AG08395 (cell line): ENCODE measurements at regions not wholly inside any gene's neighbourhood (a gene's known extent, or its start where the extent isn't known, plus 50 kb on each side); places are given as distances from the start of the nearest gene placed in this dataset.

Experiments
- DNase-seq: peaks from one replicate; pipeline ENCODE4 v3.0.0; 2012; ENCODE audit warnings: mixed read lengths, low spot score

DNA sequence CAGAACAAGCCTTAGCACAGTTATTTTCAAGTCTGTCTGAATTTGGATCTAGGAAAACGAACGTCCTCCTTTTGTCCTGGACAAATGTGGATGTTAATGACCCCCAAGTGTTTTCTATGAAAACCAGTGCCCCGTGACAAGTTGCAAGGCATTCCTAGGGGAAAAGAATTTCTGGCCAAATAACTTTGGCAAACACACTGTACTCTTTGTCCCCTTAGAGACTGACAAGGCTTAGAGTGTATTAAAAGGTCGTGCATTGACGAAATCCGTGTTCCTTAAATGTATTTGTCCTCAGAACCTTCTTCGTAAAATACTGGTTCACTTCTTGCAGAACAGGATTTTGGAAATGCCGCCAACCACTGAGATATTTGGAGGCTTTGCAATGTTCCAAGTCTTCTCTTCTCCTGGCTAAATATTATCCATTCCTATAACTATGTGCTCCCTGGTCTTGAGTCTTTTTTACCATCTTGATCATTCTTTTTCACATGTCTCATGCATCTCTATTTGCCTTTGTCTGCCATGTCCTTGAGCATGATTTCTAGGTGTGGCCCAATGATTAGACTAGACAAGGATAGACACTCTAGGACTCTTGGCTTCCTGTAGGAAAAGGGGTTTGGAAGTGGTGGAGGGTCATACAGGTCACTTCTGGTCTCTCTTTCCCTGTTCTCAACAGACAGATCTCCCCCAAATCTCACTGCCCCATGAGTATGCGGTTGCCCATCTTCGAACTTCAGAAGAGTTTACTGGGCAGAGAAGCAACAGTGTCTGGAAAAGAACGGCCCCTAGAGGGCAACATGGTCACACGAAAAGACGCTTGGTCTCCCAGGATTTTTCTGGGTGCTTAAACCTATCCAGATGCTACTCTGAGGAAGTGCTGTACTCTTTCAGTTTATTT is 117.5 kb downstream of the EDEM1 start:
- DNase-seq = peak; percentile 51

DNA sequence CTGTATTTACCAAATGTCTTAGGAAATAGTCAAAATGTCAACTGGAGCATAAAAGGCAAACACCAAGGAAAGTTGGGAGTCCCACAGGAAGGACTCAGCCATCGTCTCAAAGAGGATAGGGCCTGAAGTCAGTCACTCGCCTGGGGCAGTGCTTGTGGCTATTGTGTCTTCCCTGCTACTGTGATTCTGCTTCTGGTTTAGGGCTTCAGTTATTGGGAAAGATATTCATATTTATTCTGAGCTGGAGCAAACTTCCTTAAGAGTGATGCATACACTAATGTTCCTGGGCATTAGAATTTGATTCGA is 118.1 kb downstream of the EDEM1 start:
- no peak for DNase-seq

DNA sequence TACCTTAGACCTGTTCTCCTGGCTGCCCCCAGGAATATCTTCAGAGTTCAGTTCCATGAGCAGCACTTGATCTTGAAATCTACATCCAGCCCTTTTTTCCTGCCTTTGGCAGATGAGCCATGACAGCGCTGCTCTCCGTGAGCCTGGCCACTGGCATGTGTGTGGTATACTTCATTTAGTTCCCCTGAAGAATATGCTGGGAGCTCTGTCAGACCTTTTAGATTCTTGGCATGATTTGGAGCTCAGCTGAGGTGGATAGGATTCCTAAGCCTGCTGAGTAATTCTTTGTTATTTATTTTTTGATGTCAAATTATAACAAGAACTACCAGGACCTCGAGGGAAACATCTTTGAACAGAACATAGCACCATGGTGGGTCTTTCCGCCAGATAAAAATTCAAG is 121.7 kb downstream of the EDEM1 start:
- DNase-seq = no peak

DNA sequence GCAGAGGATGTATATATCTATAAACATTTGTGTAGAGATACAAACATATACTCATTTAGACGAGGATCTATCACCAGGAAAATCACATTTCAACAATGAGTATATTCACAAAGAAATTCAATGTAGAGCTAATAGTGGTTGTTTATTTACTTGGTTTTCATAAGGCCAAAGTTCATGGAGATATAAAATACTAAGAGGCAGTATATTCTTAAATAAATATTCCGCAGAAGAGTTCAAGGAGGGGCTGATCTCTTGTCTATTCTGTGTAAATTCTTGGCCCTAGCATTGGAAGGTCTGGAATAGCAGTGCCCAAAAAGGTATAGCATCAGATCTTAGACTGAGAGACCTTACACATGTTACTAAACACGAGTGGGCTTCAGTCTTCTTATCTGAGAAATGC is 122.1 kb downstream of the EDEM1 start:
- DNase-seq = no peak

DNA sequence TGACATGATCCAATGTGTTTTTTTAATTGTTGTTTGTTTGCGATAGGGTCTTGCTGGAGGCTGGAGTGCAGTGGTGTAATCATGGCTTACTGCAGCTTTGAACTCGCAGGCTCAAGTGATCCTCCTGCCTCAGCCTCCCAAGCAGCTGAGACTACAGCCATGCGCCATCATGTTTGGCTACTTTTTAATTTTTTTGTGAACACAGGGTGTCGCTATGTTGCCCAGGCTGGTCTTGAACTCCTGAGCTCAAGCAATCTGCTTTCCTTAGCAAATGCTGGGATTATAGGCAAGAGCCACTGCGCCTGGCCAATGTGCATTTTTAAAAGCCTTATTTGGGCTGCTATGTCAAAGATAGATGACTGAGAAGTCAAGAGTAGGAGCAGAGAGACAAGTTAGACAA is 123.0 kb downstream of the EDEM1 start:
- no peak for DNase-seq

DNA sequence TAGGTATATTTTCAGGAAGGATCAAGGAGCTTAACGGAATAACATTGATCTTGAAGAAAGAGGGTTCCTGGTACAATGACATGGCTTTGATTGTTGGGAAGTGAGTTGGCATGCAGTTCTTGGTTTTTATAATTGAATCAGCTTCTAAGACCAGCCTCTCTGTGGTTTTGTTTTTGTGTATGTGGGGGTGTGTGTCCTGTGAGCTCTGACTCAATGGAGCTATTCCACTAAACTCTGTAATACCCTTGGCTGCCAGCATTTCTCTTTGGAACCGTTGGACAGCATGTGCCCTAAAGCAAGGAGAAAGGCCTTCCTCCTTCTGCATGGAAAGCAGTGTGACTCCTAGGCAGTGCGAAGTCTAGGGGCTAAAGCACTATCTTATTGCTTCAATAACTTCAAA is 124.8 kb downstream of the EDEM1 start:
- no peak for DNase-seq

DNA sequence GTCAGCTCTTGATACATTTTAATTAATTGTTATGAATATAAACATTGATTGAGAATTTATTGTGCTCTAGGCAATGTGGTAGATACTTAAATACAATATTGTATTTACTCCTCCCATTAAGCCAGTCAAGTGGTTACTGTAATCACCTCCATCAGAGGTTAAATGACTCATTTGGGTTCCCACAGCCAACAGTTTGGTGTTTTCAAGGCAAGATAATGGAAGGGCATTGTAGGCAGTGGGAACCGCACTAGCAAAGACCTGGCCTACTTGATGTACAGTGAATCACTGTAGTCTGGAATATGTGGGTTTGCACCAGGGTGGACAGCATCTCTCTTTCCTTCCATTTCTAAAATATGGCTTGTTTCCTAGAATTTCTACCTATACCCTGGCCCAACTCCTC is 127.4 kb downstream of the EDEM1 start:
- no peak for DNase-seq

DNA sequence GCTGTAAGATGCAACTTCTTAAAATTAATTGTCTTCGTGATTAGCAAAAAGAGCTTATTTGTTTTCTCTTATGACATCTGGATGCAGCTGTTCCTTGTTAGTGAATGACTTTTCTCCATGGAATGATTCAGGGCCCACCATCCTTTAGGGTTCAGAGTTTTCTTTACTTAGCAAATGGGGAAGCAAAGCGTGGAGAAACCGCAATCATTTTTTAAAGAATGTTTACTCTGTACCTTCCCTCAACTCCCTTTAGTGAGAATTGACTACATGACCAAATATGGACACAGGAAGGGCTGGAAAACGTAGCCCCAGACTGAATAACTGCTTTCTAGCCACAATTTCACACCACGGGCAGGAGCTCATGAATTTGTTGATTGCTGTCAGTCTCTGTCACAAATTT is 130.1 kb downstream of the EDEM1 start:
- DNase-seq = no peak

DNA sequence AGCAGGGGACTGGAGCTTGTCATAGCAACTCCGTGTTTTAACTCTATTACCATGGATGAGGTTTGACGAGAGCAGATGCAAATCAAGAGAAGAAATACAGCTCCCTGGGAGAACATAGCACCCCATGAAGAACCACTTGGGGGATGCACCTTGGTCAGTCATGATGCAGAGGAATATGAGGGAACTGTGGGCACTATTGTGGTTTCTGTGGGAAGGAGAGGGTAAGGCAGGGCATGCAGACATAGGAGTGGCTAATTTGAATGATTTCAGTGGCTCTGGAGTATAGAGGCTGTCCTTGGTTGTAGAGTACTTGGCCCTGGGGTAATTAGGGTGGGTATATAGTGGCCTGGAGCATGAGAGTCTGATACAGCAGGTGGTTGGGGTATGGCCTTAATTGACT is 131.9 kb downstream of the EDEM1 start:
- no peak for DNase-seq

DNA sequence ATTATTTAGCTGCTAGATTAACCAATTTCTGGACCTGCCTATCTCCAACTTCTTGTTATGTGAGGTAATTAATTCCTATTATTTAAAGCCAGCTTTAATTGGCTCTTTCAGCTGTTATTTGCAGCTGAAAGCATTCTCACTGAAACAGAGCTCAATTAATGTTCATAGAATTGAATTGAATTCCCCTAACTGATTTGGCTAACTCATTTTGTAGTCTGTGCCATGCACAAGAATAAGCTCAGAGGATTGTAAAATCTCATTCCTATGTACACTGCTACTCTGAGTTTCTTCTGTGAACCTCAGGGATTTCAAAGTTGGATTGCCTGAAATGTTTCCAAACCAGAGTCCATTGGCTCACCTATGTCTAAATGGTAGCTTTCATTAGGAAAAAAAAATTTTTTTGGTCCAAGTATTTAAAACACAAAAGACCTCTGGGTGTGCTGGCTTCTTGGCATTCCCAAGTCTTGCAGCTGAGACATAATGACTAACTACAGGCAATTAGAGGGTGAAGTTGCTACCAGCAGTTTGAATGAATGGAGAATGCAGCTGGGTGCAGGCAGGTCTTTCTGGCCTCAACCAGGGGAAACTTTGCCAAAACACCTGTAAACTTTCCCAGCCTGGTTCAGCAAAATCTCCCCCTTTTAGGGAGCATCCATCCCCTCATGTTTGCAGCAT is 134.3 kb downstream of the EDEM1 start:
- DNase-seq = no peak

DNA sequence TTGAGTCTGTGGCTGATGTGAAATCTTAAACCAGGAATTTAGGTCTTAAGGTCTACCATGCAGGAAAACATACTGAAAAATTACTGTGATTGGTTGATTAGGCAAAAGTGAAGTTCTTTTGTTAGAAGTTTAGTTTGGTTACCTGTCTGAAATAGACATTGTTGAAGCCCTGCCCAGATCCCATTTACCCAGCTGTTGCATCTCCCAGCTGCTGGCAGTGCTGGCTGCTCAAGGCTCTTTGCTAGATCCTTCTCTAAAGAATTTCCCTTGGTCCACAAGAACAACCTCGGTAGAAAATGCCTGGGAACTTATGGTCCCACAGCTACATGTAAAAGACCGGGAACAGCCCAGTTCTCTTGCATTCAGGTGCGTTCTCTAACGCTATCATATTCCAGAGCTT is 137.3 kb downstream of the EDEM1 start:
- no peak for DNase-seq

DNA sequence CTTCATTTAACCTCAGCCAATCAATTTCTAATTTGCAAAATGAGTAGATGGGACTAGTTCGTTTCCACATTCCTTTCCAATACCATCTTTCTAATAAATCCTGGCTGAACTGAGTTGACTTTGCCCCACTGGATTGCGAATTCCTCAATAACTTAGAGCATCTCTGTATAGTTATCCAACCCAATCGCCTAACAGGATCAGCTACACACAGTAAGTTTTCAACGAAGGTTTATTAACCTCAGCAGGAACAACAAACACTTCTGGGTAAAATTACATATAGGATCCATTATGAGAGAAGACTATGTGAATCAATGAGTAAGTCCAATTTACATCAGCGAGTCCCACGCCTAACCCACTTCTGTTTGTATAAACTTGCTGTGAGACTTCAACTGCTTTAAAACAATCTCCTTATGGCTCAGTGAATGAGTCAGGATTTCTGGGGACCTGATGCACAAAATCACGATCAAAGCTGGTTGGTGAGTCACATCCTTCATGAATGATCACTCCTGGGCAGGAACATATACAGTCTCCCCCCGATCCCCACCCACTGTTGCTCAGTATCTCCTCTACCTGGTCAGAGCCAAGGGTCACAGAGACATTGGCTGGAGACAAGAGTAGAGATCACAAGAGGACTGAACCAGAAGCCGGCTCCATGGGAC is 142.8 kb downstream of the EDEM1 start:
- no peak for DNase-seq

DNA sequence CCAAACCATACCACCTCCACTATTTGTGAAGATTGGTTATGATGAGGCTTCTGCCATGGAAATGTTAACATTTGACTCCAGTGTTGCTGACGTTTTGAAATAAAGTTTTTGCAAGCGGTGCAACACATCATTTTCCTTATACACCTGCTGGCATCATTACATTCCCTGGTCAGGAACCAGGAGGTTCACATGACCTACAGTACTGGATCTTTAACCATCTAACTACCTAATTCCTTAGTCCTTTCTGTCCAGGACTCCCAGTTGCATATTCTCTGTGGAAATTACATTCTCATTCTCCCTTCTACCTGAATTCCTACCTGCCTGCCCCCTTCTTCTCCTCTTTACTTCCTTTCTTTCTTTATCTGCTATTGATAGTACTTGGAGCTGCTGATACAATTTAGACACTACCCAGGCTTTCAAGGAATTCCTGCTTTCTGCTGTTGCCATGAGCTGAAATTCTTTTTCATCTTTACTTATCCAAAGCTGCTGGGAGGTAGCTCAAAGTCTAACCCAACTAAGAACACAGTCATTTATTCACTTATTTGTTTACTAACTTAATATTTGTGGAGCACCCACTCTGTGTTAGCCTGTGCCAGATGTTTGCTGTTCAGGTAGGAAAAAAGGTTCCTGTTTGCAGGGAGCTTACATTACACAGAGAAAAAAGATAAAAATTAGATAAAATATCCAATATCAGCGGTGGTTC is 144.2 kb downstream of the EDEM1 start:
- no peak for DNase-seq

DNA sequence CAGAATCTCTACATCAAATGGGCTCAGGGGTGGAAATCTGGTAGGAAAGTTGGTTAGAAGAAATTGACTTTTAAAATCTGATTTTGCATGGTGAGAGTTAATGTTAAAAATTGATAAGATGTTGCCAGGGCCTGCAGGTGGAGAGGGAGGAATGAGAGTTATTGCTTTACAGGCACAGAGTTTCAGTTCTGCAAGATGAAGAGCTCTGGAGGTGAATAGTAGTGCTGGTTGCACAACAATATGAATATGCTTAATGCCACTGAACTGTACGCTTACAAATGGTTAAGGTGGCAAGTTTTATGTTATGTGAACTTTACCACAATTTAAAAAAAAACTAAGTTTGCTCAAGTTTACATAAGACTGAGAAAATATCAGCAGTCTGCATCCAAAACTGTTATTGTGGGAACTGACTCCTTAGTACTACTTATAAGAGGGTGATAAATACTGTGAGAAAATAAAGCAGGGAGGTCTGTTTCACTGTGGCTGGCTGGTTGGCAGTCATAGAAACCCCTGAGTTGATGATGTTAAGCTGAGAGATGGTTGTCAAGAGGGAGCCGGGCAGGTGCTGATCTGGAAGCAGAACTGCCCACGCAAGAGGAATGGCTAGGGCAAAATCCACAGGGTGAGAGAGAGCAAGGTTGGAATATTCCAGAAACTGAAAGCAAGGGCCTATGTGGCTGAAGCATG is 144.9 kb downstream of the EDEM1 start:
- no peak for DNase-seq

DNA sequence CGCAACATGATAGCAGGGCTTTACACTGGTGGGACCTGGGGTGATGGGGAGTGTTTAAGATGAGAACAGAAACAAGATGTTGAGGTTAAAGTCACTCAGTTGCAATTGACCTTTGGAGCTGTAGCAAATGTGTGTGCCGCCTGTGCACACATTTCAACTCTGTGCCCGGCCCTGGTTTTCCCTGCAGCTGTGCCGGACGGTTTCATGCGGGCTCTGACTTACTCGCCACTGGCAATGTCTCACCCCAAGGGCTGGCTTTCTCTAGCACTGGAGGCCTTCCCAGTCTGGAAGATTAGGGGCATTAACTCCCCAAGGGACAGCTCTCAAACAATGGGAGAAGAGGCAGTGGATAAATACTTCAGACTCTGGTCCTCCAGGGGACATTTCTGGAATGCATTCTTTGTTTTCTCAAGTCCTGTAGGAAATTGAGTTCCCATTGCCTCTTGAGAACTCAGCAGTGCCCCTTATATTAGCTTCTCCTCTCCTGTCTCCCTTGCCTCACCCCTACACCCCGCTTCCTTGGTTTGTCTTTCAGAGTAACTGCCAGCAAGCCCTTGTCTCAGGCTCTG is 152.5 kb downstream of the EDEM1 start:
- DNase-seq = no peak

DNA sequence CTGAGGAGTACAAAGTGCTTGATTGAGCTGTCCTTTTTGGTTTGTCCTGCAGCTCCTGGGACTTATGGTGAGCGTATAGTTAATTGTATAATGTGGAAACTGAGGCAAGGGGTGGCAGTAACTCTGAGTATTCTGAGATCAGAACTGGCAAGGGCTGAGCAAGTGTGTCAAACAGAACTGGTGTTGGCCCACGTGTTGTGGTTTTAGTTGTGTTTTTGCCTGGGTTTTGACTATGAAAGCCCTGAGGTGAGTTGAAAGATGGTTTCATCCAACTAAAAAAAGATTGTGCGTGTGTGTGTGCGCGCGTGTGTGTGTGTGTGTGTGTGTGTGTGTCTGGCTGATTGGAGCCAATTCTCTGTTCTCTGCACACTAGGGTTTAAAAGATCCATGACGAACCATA is 154.1 kb downstream of the EDEM1 start:
- no peak for DNase-seq

DNA sequence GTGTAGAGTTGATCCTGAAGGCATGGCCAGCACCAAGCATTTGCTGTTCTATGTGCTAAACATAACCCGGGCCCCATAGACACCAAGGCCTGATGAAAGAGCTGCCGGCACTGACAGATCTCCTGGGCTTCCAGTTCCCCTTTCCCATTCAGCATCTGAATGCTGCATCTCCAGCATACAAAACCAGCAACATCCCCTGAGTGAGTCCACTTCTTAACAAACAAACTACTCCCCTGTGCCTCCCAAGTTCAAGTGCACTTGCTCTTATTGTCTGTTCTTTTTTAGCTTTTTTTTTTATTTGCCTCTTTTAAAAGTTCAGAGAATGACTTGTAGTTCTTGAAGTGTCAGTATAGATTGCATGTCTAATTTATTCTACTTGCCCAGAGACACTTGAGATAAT is 156.0 kb downstream of the EDEM1 start:
- no peak for DNase-seq

DNA sequence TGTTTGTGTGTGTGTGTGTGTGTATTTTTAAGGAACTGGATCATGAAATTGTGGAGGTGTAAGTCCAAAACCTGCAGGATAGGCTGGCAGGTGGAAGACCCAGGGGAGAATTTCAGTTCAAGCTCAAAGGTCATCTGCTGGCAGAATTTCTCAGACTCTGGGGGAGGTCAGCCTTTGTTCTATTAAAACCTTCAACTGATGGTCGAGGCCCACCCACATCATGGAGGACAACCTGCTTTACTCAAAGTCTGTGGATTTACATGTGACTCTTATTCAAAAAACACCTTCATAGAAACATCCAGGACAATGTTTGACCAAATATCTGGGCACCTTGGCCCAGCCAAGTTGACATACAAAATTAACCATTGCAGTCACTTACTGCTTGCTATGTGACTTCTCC is 157.2 kb downstream of the EDEM1 start:
- no peak for DNase-seq

DNA sequence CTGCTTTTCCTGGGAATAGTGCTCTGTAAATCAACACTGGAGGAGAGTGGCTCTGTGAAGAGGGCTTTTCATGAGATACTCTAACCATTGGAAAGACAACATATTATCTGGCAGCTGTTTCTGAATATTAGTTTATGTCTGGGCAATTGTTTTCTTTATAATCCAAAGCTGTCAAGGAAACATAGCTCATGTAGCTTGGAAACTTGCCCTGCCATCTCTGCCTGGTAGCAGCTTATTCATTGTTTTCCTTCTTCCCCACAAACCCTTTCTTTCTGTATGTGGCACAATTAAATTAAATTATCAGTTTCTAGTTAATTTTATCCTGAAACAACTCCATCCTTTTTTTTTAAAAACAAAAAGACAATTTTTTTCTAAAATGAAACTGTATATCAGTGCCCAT is 160.0 kb downstream of the EDEM1 start:
- no peak for DNase-seq

DNA sequence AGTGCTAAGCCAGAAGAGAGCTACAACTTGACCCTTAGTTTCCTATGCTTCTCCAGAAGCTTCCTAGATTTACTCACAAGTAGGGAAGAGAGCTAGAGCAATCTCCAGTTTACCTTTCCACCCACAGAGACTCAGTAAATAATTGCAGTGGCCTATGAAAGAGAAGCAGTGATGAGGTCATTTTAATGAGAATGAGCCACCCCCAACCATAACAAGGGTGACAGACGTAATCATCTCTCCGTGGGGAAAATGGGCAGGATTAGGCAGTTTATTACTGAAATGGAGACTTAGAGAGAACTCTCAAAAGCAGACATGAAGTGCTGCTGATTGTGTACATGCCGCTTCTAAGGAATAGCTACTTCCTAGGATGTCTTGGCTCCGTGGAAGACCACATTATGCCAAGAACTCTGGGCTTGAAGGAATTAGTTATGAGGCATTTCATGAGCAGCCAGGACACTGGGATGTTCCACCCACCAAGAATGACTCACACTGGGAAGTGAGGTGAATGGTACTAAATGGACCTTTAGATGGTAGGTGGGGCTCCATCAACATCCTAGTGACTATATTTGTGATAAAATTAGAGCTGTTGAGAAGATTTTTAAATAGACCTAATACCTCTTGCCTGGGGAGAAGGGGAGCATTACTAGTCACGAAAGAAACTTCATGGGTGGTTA is 160.9 kb downstream of the EDEM1 start:
- no peak for DNase-seq

DNA sequence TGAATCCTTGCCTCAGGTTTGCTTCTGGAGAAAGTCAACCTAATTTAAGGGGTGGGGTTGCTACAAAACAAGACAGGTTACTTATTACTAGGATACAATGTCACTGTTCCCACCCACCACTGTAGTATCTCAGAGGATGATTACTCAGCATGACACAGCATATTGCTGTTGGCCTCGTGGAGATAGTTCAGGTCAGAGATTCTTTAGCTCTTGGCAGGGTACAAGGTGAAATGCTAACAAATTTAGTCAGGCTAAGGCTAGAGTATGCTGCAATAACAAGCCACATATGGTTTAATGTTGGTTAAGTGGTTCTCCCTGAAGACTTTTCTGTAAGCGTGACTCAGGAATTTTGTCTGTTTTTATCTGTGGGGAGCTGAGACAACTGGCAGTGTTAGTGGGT is 161.8 kb downstream of the EDEM1 start:
- no peak for DNase-seq
